Stimulated activated CD4-positive, alpha-beta T cell treated with anti-CD3 and anti-CD28 coated beads, Interleukin-1b, Interleukin-23, amount 100 ng/mL, for 48 hours (primary cell): ENCODE measurements at regions not wholly inside any gene's neighbourhood (a gene's known extent, or its start where the extent isn't known, plus 50 kb on each side); places are given as distances from the start of the nearest gene placed in this dataset.

ENCODE experiments used
- DNase-seq: peaks from one replicate; pipeline ENCODE4 v3.0.0-alpha.2; 2020

GRCh38 chr3:194995922-194996321, 275.0 kb downstream of the XXYLT1 start:
- no peak for DNase-seq

- DNase-seq, result no peak
Measured at GRCh38 chr3:194996746-194997145, 274.2 kb downstream of the XXYLT1 start.

GRCh38 chr3:194998417-194998816, 272.5 kb downstream of the XXYLT1 start:
- DNase-seq, result no peak

GRCh38 chr3:194998948-194999347, 272.0 kb downstream of the XXYLT1 start:
- no peak for DNase-seq

- DNase-seq, result no peak
Measured at GRCh38 chr3:194999491-194999890, 271.5 kb downstream of the XXYLT1 start.

- DNase-seq, result no peak
Measured at GRCh38 chr3:195001261-195001660, 269.7 kb downstream of the XXYLT1 start.

- DNase-seq, result no peak
Measured at GRCh38 chr3:195001961-195002861, 268.7 kb downstream of the XXYLT1 start.

GRCh38 chr3:195003006-195003892, 267.7 kb downstream of the XXYLT1 start:
- no peak for DNase-seq

- DNase-seq, result no peak
Measured at GRCh38 chr3:195003893-195004289, 267.1 kb downstream of the XXYLT1 start.

- DNase-seq, result no peak
Measured at GRCh38 chr3:195004512-195005250, 266.3 kb downstream of the XXYLT1 start.

- no peak for DNase-seq
Measured at GRCh38 chr3:195005251-195005620, 265.7 kb downstream of the XXYLT1 start.

GRCh38 chr3:195005759-195006510, 265.0 kb downstream of the XXYLT1 start:
- no peak for DNase-seq

GRCh38 chr3:195007151-195007550, 263.8 kb downstream of the XXYLT1 start:
- no peak for DNase-seq

- DNase-seq, result no peak
Measured at GRCh38 chr3:195007766-195008165, 263.2 kb downstream of the XXYLT1 start.

GRCh38 chr3:195008816-195009215, 262.1 kb downstream of the XXYLT1 start:
- no peak for DNase-seq

- no peak for DNase-seq
Measured at GRCh38 chr3:195009616-195010015, 261.3 kb downstream of the XXYLT1 start.

GRCh38 chr3:195010551-195011100, 260.3 kb downstream of the XXYLT1 start:
- no peak for DNase-seq

GRCh38 chr3:195011231-195011834, 259.6 kb downstream of the XXYLT1 start:
- DNase-seq, result no peak

GRCh38 chr3:195012100-195012499, 258.9 kb downstream of the XXYLT1 start:
- no peak for DNase-seq

GRCh38 chr3:195012571-195012970, 258.4 kb downstream of the XXYLT1 start:
- no peak for DNase-seq
